HG03521 (cell line): ENCODE measurements at regions not wholly inside any gene's neighbourhood (a gene's known extent, or its start where the extent isn't known, plus 50 kb on each side); places are given as distances from the start of the nearest gene placed in this dataset.
"Not testable (repeated sequence)": the region's sequence is repeated elsewhere in the genome, so short reads cannot be mapped to it uniquely, and the experiment has no call there.

ENCODE experiments used
- ATAC-seq: cut with Tn5 transposase; IDR thresholded peaks from one replicate; pipeline ENCODE4 v1.9.1; 2021; ENCODE audit warnings: mild to moderate bottlenecking, moderate library complexity; ENCODE audit not compliant: unreplicated experiment

- no peak for ATAC-seq
These were observed 111.0 kb downstream of the FAM53A start for GRCh38 chr4:1572964-1573720.

DNA sequence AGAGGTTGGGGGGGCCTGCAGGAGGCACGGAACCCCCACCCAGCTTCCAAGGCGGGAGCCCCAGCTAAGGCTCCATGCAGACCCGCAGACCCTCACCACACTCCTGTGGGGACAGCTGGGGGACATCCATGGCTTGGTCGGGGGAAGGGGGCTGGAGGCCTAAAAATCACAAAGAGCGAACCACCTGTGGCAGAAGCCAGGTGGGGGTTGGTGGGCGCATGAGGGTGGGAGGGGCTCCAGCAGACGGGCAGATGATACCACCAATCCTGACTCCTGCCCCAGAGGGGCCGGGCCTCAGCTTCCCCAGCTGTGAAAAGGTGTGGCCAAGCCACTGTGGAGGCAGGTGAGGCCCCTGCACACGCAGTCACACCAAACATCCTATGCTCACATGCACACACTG, 111.6 kb downstream of the FAM53A start:
- ATAC-seq, result no peak

DNA sequence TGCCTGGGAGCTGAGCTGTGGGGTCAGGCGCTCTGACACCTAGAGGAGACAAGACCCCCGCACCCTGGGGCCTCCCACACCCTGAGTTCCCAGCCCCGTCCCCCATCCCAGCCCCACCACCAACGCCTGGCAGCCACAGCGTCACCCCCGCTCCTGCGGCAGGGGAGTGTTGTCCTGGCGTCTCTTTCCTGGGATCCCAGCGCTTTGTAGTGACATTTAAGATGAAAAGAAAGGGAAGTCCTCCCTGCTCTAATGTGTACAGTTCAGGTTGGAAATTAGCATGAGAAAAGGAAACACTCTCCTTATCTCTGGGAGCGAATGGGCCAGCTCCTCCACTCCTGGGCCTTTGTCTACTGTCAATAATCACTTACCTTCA, 112.1 kb downstream of the FAM53A start:
- ATAC-seq, result no peak

- ATAC-seq, result no peak
These were observed 112.7 kb downstream of the FAM53A start for GRCh38 chr4:1571165-1572009.

DNA sequence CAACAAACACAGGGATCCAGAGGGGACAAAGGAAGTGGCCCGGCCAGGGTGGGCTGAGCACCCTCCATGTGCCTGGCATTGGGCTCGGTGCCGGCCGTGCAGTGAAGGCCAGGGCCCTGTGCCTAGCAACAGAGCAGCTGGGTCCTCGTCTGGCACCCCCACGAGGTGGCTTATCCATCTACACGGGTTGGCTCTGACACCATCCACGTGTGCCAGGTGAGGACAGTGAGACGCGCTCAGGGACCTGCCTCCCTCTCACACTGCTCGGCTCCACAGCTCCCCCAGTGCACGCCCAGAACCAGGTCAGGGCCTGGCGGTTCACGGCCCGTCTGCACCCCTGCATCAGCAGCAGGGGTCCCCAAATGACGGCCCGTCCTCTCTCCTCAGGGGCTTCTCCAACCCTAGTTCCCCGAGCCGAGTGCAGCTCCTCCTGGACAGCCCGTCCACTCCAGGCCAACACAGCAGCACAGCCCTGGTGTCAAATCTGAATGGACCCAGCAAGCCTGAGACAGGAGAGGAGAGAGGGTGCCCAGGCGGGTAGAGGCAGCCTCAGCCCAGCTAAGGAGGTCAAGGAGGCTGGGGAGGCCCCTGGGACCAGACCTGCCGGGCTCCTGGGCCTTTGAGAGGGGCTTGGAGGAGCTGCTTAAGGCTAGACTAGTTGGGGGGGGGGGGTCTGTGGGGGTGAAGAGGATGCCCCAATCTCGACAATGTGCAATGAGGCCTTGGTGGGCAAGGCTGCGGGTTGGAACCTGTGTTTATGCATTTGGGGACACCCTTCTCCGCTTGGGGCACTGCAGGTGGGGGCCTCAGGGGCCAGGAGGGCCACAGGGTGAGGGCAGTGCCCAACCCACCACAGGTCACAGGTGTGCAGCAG, 113.6 kb downstream of the FAM53A start:
- ATAC-seq, result no peak

DNA sequence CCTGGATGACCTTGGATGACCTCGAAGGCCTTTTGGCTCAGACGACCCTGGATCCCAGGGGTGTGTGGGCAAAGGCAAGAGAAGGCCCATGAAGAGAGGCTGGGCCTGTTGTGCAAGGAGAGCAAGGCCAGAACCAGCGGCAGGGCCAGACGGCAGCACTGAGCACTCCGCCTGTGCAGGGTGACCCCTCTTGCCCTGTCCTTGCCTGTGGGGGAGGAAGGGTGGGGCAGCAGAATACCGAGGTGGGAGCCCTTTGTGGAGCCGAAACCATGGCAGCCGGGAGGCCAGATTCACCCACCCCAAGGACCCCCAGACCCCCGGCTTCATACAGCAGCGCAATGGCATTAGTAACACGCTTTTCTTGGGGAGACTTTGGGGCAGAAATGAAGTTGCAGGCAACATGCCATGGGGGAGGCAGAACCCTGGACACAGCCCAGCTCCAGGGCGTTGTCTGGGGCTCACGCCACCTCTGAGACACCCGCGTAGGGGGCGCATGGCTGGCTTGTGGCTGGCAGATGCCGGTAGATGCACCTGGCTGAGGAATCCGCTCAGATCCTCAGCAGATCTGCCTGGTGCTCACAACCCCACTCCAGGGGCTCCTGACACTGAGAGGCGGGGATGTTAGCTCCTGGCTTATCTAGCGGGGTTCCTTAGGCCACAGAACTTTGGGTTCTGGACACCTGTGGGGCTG, 114.5 kb downstream of the FAM53A start:
- no peak for ATAC-seq

- no peak for ATAC-seq
These were observed 115.2 kb downstream of the FAM53A start for GRCh38 chr4:1568855-1569460.

GRCh38 chr4:1567808-1568581, 116.1 kb downstream of the FAM53A start:
- no peak for ATAC-seq

DNA sequence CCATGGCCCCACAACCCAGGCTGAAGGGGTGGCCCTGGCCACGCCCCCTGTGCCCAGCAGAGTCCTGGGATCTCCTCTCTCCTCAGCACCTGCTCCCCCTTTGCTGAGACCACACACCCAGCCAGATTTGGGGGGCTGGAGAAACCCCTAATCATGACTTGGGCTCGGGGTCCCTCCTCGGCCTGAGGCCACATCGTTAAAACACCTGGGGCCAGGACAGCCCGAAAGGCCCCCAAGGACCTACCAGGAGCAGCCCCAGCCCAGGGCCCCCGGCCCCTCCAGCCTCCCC, 116.7 kb downstream of the FAM53A start:
- ATAC-seq, result no peak

DNA sequence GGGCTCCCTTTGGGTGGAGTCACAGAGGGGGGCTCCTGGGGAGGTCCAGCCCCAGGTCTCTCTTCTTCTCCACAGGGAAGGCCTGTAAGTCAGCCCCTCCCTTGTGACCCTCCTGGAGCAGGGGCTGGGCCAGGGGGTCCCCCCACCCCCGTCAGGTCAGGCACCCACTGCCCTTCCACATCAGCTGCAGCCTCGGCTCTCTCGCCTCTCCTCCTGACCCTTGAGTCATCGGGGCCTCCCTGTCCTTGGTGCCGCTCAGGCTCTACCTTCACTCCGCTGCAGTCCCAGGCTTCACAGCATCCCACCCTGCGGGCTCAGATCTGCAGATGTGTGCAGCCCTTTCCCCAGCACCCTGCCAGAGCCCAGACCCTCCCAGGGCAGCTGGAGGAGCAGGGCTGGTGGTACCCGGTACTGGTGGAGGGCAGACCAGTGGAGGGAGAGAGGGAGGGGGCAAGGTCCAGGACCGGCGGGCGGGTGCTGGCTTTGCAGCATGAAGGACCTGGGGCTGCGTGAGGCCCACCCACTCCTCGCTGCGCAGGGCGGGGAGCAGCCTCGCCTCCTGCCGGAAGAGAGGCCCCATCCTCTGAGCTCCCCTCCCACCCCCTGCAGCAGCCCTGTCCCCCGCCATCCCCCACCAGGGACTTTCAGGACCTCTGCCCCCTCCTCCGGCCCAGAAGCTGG, 117.1 kb downstream of the FAM53A start:
- no peak for ATAC-seq

DNA sequence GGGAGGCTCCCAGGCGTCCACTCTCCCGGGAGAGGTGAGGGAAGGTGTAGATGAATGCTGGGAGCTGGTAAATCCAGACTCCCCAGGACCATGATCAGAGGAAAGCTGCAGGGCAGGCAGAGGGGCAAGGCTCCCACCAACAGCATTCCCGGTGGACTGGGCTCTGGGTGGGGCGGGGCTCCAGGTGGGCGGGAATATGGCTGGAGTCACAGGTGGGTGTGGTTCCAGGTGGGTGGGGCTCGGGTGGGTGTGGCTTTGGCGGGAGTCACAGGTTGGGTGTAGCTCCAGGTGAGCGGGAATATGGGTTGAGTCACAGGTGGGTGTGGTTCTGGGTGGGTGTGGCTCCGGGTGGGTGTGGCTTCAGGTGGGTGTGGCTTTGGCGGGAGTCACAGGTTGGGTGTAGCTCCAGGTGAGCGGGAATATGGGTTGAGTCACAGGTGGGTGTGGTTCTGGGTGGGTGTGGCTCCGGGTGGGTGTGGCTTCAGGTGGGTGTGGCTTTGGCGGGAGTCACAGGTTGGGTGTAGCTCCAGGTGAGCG, 117.7 kb downstream of the FAM53A start:
- ATAC-seq, result not testable (repeated sequence)

DNA sequence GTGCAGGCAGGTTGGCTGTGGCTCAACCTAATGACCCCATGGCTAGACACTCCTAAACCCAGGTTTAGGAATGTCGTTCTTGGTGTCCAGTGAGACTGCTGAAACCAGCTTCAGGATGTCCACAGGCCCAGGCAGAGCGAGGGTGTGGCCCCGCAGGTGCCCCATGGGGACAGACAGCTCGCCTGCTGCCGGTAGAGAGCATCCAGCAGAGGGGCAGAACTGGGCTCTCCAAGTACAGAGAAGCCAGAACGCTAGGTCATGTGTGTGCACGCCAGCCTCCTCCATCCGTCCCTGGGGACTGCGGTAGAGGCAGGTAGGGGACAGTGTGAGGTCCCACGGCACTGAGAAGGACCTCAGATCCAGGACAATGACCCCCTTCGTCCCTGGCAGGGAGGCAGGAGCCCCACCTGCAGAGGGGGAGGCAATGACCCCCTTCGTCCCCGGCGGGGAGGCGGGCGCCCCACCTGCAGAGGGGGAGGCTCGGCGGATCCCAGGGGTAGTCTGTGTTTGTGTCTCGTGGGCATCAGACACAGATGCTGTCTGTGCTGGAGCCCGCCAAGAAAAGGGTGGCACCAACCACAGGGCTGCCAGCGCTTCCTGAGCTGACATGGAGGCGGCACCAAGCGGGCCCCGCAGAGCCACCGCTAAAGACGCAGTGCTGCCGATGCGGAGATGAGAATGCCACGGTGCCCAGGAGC, 118.4 kb downstream of the FAM53A start:
- ATAC-seq, result no peak

DNA sequence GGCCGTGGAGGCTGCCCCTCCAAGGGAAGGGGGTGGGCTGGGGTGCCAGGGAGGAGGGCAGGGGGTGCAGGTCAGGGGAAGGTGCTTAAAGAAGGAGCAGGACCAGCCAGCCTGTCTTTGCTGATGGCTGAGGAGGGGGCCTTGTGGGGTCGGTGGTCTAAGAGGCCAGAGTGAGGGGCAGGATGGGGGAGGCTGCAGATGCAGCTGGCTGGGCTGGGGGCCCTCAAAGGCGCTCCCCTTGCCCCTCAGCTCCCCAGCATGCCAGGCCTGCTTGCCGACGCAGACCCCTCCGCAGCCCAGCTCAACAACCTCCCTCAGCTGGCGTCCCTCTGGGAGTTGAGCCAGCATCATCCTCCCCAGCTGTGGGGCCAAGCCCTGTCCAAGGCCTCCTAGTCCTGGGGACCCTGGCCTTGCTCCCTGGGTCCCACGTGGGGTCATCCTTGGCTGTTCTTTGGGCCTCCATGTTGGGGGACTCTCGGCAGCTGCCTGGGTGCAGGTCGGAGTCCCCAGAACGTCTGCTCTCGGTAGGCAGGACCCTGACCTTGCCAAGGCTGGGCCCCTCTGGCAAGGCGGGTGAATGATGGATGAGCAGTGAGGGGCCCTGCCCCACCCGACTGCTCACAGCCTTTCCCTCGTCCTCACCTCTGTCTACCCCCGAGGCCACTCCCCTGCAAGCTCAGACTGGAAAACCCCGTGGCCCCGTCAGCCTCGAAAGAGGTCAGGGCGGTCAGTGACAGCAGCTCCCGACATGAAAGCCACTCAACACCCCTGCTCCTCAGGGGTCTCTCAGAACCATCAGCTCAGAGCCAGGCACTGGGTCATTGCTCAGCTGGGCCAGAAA, 119.4 kb downstream of the FAM53A start:
- ATAC-seq, result no peak

DNA sequence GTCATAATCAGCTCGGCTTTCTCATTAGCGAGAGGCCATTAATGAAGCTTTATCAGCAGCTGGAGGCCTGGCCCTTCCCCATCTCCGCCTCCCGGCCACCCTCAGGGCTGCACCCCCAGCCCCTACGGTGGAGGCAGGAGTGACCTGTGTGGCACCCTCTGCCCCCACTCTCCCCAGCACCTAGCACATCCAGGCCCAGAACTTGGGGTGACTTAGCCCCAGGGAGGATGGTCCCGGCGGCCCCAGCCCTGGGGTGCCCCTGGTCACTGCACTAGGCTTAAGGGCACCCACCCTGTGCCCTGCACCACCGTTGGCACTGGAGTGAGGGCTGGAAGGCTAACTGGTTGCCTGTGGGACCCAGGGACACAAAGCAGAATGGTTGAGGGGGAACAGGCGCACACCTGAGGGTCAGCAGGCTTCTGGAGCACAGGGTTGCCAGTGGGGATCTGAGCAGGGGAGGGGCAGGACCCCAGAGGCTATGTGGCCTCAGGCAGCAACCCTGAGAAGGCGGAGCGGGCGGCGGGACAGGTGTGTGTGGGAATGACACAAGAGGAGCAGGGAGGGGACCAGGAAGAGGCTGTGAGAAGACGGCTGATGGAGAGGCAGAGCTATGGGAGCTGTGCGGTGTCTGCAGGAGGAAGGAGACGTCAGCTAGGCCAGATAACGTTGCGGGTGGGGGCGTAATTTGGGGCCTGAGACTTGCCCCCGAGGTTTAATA, 120.2 kb downstream of the FAM53A start:
- no peak for ATAC-seq

DNA sequence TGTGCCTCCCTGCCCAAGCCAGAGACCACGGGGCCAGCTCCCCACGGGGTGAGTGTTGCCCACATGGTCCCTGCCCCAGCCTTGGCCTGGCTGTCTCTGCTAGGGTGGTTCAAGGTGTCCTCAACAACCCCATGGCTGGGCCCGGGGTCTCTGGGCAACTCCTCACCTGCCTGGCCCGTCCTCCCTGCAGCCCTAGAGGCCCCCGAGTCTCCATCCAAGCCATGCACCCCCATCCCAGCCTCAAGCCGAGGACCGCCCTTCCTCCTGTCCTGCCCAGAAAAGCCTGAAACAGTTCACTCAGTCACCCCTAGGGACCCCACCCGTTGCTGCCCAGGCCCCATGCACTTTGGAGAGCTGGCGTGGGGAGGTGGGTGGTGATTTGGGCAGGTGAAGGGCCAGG, 120.9 kb downstream of the FAM53A start:
- no peak for ATAC-seq

- ATAC-seq, result no peak
These were observed 121.3 kb downstream of the FAM53A start for GRCh38 chr4:1562771-1563170.

- ATAC-seq, result no peak
These were observed 121.7 kb downstream of the FAM53A start for GRCh38 chr4:1562371-1562770.
